ENCODE measurements at regions not wholly inside any gene's neighbourhood (a gene's known extent, or its start where the extent isn't known, plus 50 kb on each side); places are given as distances from the start of the nearest gene placed in this dataset.

GRCh38 chr12:29035112-29035511 lies 114.0 kb upstream of the FAR2 start:
- Mint-ChIP-seq H3K4me1 (ENCODE audit: low read depth in 2 of 2) (no peaks in the 10 kb centered on the region), H3K36me3 (no peaks in the 10 kb centered on the region), H3K4me3 (no peak overlapping the region), H3K27ac (no peak overlapping the region), H3K27me3 (peaks cover 9 to 21% of the 10 kb centered on the region in 2 donors), H3K9me3 (no peaks in the 10 kb centered on the region)
- ATAC-seq (no peak), DNase-seq (ENCODE audit: low spot score) (no peak)

DNA sequence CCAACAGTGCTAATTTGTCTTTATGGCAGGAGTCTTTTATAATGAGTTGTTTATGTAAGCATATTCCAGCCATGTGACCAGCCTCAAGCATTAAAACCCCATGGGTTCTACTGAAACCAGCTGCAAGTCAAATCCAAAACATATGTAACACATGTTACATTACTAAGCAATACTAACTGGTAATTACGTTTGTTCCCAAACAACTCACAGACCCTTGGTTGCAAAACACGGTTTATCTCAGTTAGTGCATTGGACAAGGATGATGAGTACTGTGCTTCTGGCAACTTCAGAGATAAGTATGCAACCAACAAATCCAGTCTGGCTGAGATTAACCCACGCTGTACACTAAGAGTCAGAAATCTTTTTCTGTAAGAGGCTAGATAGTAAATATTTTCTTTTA lies 110.1 kb upstream of the FAR2 start:
- no peaks in the 10 kb centered on the region for H3K36me3 Mint-ChIP-seq
- DNase-seq (ENCODE audit: low spot score), result no peak
- H3K4me1 Mint-ChIP-seq (ENCODE audit: low read depth in 2 of 2), result no peaks in the 10 kb centered on the region
- H3K4me3 Mint-ChIP-seq, result no peak overlapping the region
- no peak overlapping the region for H3K27ac Mint-ChIP-seq
- H3K9me3 Mint-ChIP-seq, result no peaks in the 10 kb centered on the region
- no peak for ATAC-seq
- H3K27me3 Mint-ChIP-seq, result peaks cover 9 to 30% of the 10 kb centered on the region in 2 donors

DNA sequence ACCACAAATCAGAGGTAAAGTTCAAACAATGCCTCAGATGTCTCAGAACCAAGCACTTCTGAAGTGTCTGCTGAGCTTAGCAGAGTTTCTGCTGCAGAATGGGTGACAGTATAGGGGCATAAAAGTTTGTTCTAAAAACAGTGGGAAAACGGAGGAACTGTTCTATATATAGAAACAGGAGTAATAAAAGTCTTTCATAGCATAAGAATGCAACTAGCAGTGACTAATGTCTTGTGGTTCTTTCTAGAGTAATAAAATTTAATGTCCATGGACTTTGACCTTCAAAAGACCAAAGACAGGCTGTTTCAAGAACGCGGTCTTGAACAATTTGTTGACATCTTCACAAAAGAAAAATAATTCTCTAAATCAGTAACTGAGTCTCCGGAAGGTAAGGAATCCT lies 107.5 kb upstream of the FAR2 start:
- H3K4me1 Mint-ChIP-seq (ENCODE audit: low read depth in 2 of 2), result no peaks in the 10 kb centered on the region
- H3K27ac Mint-ChIP-seq, result no peak overlapping the region
- H3K36me3 Mint-ChIP-seq, result no peaks in the 10 kb centered on the region
- no peaks in the 10 kb centered on the region for H3K9me3 Mint-ChIP-seq
- H3K27me3 Mint-ChIP-seq, result peaks cover 13 to 35% of the 10 kb centered on the region in 2 donors
- ATAC-seq, result no peak
- H3K4me3 Mint-ChIP-seq, result no peak overlapping the region
- no peak for DNase-seq (ENCODE audit: low spot score)

- Mint-ChIP-seq H3K4me1 (ENCODE audit: low read depth in 2 of 2) (no peaks in the 10 kb centered on the region), H3K27ac (no peak overlapping the region), H3K36me3 (no peaks in the 10 kb centered on the region), H3K9me3 (no peaks in the 10 kb centered on the region), H3K27me3 (peaks cover 15 to 42% of the 10 kb centered on the region in 2 donors), H3K4me3 (no peak overlapping the region)
- no peak for DNase-seq (ENCODE audit: low spot score)
- ATAC-seq, result no peak
Measured at GRCh38 chr12:29043069-29043468, 106.0 kb upstream of the FAR2 start.

DNA sequence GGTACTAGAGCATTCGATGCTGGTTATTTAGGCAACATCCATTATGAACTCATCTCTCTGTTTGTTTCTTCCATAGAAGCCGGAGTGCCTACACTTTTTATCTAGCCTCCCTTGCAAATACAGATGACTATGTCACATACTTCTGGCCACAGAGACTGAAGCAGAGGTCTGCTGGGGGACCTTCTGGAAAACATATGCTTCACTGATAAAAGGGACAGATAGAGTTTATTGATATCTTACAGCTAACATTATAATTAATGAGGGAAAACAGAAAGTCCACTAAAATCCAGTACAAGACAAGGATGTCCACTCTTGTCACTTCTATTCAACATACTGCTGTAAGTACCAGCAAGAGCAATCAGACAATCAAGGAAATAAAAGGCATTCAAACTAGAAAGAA lies 104.3 kb upstream of the FAR2 start:
- DNase-seq (ENCODE audit: low spot score), result no peak

GRCh38 chr12:29048787-29049186 lies 100.3 kb upstream of the FAR2 start:
- H3K36me3 Mint-ChIP-seq, result no peaks in the 10 kb centered on the region
- H3K27ac Mint-ChIP-seq, result no peak overlapping the region
- no peaks in the 10 kb centered on the region for H3K4me1 Mint-ChIP-seq (ENCODE audit: low read depth in 2 of 2)
- peaks cover 10 to 68% of the 10 kb centered on the region in 2 donors for H3K27me3 Mint-ChIP-seq
- ATAC-seq, result no peak
- DNase-seq (ENCODE audit: low spot score), result no peak
- no peak overlapping the region for H3K4me3 Mint-ChIP-seq
- H3K9me3 Mint-ChIP-seq, result peaks cover 11% of the 10 kb centered on the region

More for the DNA sequence above, 104.3 kb upstream of the FAR2 start:
- Mint-ChIP-seq H3K9me3 (peaks cover 3% of the 10 kb centered on the region), H3K36me3 (no peaks in the 10 kb centered on the region), H3K4me3 (no peak overlapping the region), H3K4me1 (ENCODE audit: low read depth in 2 of 2) (no peaks in the 10 kb centered on the region), H3K27ac (no peak overlapping the region), H3K27me3 (peaks cover 15 to 59% of the 10 kb centered on the region in 2 donors)
- ATAC-seq, result no peak

DNA sequence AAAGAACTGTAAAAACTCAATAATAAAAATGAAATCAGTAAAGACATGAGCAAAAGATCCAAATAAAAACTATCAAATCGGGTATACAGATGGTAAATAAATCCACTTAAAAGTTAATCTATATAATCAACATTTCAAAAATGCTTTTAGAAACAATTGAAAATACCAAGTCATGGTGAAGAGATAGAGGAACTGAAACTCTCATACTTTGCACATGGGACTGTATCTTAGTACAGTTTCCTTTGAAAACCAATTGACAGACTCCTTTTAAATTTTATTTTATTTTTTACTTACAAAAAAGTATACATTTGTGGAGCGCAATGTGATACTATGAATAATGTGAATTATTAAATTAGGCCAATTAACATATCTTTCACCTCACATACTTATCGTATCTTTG lies 98.6 kb upstream of the FAR2 start:
- no peak for ATAC-seq
- H3K4me1 Mint-ChIP-seq (ENCODE audit: low read depth in 2 of 2), result no peaks in the 10 kb centered on the region
- DNase-seq (ENCODE audit: low spot score), result no peak
- H3K27ac Mint-ChIP-seq, result no peak overlapping the region
- H3K9me3 Mint-ChIP-seq, result peaks cover 11% of the 10 kb centered on the region
- no peaks in the 10 kb centered on the region for H3K36me3 Mint-ChIP-seq
- peaks cover 5 to 59% of the 10 kb centered on the region in 2 donors for H3K27me3 Mint-ChIP-seq
- H3K4me3 Mint-ChIP-seq, result no peak overlapping the region

DNA sequence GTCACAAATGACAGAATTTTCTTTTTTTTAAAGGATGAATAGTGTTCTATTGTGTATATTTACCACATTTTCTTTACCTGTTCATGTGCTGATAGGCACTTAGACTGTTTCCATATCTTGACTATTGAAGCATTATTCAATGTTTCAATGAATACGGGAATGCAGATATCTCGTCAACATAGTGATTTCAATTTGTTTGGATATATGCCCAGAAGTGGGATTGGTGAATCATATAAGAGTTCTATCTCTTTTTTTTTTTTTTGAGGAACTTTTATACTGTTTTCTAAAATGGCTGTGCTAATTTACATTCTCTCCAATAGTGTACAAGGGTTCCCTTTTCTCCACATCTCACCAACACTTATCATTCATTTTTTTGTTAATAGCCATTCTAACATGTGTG lies 97.9 kb upstream of the FAR2 start:
- no peak for ATAC-seq
- no peak for DNase-seq (ENCODE audit: low spot score)
- Mint-ChIP-seq H3K9me3 (peaks cover 11% of the 10 kb centered on the region), H3K27me3 (peaks cover 5 to 52% of the 10 kb centered on the region in 2 donors), H3K36me3 (no peaks in the 10 kb centered on the region), H3K27ac (no peak overlapping the region), H3K4me1 (ENCODE audit: low read depth in 2 of 2) (no peaks in the 10 kb centered on the region), H3K4me3 (no peak overlapping the region)

- H3K4me1 Mint-ChIP-seq (ENCODE audit: low read depth in 2 of 2), result no peaks in the 10 kb centered on the region
- H3K27me3 Mint-ChIP-seq, result peaks cover 3 to 40% of the 10 kb centered on the region in 2 donors
- H3K4me3 Mint-ChIP-seq, result no peak overlapping the region
- H3K36me3 Mint-ChIP-seq, result no peaks in the 10 kb centered on the region
- DNase-seq (ENCODE audit: low spot score) (no peak), ATAC-seq (no peak)
- no peak overlapping the region for H3K27ac Mint-ChIP-seq
- H3K9me3 Mint-ChIP-seq, result peaks cover 10% of the 10 kb centered on the region
Measured at GRCh38 chr12:29053567-29053966, 95.5 kb upstream of the FAR2 start.

DNA sequence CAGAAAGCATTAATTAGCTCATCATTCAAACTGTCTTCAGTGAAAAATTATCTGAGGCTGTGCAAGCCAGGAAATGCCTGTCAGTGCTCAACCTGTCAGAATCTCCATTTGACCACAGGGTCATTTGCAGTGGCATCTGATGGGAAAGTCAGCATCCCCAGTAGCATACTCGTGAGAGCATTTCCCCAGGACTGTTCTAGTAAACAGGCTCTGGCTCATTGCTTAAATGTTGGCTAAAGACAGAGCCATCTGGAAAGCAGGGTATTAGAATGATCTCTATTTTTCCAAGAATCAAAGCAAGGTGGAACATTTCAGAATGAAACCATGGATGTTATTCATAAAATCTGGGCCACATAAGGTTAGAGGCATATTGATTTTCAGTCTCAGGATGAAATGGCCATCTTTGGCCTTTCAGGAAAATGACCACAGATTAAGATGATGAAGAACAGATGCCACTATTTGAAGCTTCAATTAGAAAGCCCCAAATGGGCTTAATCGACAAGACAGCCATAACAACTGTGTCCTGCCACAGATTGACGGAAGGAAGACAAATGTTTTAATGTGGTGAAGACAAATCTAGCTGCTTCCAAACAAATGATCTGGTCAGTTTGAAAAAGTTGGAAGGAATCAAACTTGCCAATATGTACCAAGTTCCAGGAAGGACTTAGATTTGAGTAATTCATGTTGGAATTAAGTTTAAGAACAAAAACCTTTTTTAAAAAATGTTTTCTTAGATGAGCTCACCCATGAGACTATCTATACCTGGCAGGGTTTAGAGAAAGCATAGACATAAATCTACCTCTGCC lies 94.0 kb upstream of the FAR2 start:
- DNase-seq (ENCODE audit: low spot score) (no peak), ATAC-seq (no peak)
- H3K9me3 Mint-ChIP-seq, result peaks cover 8% of the 10 kb centered on the region
- peaks cover 4 to 35% of the 10 kb centered on the region in 2 donors for H3K27me3 Mint-ChIP-seq
- no peaks in the 10 kb centered on the region for H3K36me3 Mint-ChIP-seq
- no peak overlapping the region for H3K4me3 Mint-ChIP-seq
- no peak overlapping the region for H3K27ac Mint-ChIP-seq
- H3K4me1 Mint-ChIP-seq (ENCODE audit: low read depth in 2 of 2), result no peaks in the 10 kb centered on the region

DNA sequence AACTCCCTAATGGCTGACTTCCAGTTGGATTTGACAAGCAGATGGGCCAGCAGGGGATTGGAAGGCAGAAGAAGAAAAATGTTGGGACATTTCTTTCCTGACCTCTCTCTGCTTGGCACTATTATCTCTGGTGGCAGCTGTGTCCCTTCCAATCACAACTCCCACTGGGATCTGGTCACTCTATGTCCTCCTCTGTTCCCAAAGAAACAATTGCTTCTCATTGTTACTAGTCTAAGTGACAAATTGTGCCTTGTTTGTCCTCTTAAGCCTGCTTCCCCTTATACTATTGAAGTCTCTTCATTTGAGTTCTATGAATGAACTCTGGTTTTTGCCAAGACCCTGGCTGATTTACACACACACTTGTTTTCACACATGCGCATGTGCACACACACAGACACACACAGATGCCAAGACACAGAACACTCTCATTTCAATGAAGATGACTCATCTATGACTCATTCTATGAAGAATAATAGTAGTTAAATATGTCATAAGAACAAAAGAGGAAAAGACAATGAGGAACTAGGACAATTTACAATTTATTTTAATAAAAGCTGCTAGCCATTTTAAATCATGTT lies 83.0 kb upstream of the FAR2 start:
- Mint-ChIP-seq H3K36me3 (no peaks in the 10 kb centered on the region), H3K4me1 (ENCODE audit: low read depth in 2 of 2) (peaks cover 0 to 5% of the 10 kb centered on the region in 2 donors), H3K9me3 (no peaks in the 10 kb centered on the region), H3K4me3 (no peak overlapping the region), H3K27ac (no peak overlapping the region), H3K27me3 (peaks cover 25 to 53% of the 10 kb centered on the region in 2 donors)
- no peak for DNase-seq (ENCODE audit: low spot score)
- peak in 1 of 2 donors; percentile 66 for ATAC-seq

DNA sequence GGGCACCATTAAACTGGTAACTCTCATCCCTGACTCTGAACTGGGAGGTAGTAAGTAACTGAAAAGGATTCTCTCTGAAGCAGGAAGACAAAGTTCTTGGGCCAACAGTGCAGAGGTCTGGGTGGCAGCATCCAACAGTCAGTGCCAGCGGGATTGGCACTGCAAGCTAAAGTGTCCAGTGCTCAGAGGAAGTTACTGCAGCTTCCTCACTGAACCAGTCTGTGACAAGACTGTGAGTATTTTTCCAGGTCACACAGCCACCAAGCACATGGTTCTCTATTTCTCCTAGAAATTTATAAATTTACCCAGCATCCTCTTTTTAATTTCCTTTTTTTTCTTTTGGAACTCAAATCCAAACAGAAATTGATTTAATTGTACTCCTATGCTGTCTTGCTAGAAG lies 81.6 kb upstream of the FAR2 start:
- no peak for DNase-seq (ENCODE audit: low spot score)
- H3K4me3 Mint-ChIP-seq, result no peak overlapping the region
- H3K27me3 Mint-ChIP-seq, result peaks cover 22 to 49% of the 10 kb centered on the region in 2 donors
- H3K9me3 Mint-ChIP-seq, result no peaks in the 10 kb centered on the region
- no peak for ATAC-seq
- H3K27ac Mint-ChIP-seq, result no peak overlapping the region
- no peaks in the 10 kb centered on the region for H3K36me3 Mint-ChIP-seq
- H3K4me1 Mint-ChIP-seq (ENCODE audit: low read depth in 2 of 2), result peaks cover 0 to 5% of the 10 kb centered on the region in 2 donors

DNA sequence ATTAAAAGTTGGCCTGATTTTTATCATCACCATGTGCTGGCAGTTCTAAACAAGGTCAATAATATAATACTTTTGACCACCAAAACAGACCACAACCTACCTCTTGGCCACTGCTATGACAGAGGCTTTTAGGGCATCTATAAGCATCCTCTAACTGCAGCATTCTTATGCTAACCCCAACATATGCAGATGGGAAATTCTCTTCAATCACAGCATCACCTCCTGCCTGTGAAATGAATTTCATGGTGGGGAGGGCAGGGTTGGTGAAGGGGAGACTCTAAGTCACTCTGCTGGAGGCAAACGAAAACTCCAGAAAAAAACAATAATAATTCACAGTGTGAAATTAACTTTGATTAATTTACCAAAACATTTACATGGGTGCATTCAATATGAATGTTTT lies 78.8 kb upstream of the FAR2 start:
- no peaks in the 10 kb centered on the region for H3K9me3 Mint-ChIP-seq
- H3K4me3 Mint-ChIP-seq, result no peak overlapping the region
- no peak overlapping the region for H3K27ac Mint-ChIP-seq
- no peak for DNase-seq (ENCODE audit: low spot score)
- ATAC-seq, result no peak
- no peaks in the 10 kb centered on the region for H3K36me3 Mint-ChIP-seq
- H3K27me3 Mint-ChIP-seq, result peaks cover 24 to 65% of the 10 kb centered on the region in 2 donors
- peaks cover 3 to 5% of the 10 kb centered on the region in 2 donors for H3K4me1 Mint-ChIP-seq (ENCODE audit: low read depth in 2 of 2)

GRCh38 chr12:29071099-29071498 lies 78.0 kb upstream of the FAR2 start:
- Mint-ChIP-seq H3K27ac (no peak overlapping the region), H3K4me1 (ENCODE audit: low read depth in 2 of 2) (peaks cover 3% of the 10 kb centered on the region in 2 donors), H3K9me3 (no peaks in the 10 kb centered on the region), H3K36me3 (no peaks in the 10 kb centered on the region), H3K27me3 (peaks cover 20 to 62% of the 10 kb centered on the region in 2 donors), H3K4me3 (no peak overlapping the region)
- no peak for DNase-seq (ENCODE audit: low spot score)
- no peak for ATAC-seq
